ENCODE measurements at regions not wholly inside any gene's neighbourhood (a gene's known extent, or its start where the extent isn't known, plus 50 kb on each side); places are given as distances from the start of the nearest gene placed in this dataset.
A peak's percentile ranks its signal among the peaks of the same experiment; 100 is the strongest.

GRCh38 chr10:75347186-75347585 is 54.4 kb downstream of the ZNF503 start:
- DNase-seq (ENCODE audit: low read depth in 2 of 2), result no peak

DNA sequence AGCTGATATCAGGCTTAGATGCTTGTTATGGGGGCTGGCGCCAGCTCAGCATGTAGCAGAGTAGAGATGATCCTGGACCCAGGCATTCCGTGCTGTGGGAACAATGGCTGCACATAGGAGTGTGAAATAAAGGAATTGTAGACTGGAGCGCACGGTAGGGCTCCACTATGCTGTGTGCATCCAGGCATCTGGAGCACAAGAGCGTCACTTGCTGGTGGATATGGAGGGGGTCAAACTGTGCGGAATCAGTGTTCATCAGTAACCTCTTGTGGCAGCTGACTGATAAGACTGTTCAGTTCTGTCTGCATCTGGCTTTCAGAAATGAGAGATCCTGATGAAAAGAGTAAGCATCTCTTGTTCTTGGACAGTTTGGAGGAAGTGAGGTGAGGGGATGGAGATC is 55.8 kb downstream of the ZNF503 start:
- no peak for DNase-seq (ENCODE audit: low read depth in 2 of 2)

- DNase-seq (ENCODE audit: low read depth in 2 of 2), result no peak
Measured at GRCh38 chr10:75344170-75344569, 57.4 kb downstream of the ZNF503 start.

DNA sequence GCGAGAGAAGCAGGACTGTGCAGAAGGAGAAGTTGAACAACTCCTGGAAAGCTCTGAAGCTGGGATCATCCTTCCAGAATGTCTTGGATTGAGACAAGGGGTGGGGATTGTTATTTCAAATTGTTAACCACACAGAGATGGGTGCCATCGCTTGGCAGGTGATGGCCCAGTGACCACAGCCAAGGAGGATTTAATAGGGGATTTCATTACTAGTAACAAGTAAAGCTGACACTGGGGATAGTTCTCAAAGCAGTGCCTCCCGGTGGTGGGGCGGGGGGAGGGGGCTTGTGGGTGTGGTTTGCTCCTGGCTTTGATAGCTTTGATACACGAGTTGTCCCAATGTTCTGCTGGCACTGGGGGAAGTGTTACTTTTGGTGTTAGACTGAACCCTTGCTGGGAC is 59.2 kb downstream of the ZNF503 start:
- no peak for DNase-seq (ENCODE audit: low read depth in 2 of 2)

DNA sequence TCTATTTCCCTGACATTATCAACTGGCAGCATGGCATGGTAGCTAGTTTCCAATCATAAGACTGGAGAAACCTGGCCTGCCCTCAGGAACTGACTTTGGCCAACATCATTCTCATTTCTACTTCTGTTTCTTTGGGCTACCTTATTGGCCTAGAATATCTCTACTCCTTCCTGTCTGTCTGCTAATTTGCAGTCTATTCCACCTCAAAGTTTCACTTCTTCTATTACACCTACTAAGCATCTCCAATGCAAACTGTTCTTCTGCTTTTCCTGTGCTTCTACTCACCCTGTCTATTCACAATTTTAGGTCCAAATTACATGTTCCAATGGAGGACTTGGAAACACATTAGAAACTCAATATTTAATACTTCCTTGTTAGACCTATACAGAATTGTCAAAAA is 65.6 kb downstream of the ZNF503 start:
- DNase-seq (ENCODE audit: low read depth in 2 of 2), result no peak

DNA sequence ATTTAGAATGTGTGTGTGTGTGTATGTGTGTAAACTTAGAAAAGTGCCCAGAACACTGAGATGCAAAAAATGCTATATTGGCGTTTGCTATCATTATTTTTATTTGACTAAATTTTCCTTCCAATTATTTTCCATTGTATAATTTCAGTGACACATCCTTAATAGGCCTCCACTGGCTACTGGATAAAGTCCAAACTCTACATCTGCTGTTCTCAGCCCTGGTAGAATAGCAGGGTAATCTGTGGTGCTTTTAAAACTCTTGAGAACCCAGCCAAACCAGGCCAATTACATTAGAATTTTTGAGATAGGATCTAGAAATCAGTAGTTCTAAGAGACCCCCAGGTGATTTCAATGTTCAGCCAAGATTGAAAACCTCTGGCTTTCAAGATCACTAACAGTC is 66.4 kb downstream of the ZNF503 start:
- DNase-seq (ENCODE audit: low read depth in 2 of 2), result no peak

DNA sequence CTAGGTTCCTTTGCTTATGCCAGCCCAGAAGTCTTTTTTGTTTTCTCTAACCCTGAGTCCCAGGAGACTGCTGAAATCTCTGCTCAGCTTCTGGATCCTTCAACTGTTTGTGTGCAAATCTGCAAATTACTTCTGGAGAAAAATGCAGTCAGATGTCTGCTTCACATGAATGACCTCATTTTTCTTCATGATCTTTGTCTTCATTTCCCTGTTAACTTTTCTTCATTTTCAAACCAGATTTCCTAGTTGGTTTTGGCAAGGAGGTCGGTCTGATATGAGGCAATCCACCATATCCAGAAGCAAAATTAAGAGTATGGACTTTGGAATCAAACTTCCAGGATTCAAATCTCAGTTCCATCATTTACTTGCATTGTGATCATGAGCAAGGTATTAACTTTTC is 66.8 kb downstream of the ZNF503 start:
- DNase-seq (ENCODE audit: low read depth in 2 of 2), result no peak

GRCh38 chr10:75332081-75332480 is 69.5 kb downstream of the ZNF503 start:
- DNase-seq (ENCODE audit: low read depth in 2 of 2), result no peak

DNA sequence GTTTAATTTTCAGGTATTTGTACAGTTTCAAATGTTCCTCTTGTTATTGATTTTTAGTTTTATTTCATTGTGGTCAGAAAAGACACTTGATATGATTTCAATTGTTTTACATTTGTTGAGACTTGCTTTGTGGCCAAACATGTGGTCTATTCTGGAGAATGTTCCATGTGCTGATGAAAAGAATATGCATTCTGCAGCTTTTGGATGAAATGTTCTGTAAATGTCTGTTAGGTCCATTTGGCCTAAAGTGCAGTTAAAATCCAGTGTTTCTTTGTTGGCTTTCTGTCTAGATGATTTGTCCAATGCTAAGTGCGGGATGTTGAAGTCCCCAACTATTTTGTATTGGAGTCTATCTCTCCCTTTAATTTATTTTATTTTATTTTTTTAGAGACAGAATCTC is 70.5 kb downstream of the ZNF503 start:
- no peak for DNase-seq (ENCODE audit: low read depth in 2 of 2)

- no peak for DNase-seq (ENCODE audit: low read depth in 2 of 2)
Measured at GRCh38 chr10:75329190-75329745, 72.3 kb downstream of the ZNF503 start.

- DNase-seq (ENCODE audit: low read depth in 2 of 2), result no peak
Measured at GRCh38 chr10:75326306-75326705, 75.3 kb downstream of the ZNF503 start.

DNA sequence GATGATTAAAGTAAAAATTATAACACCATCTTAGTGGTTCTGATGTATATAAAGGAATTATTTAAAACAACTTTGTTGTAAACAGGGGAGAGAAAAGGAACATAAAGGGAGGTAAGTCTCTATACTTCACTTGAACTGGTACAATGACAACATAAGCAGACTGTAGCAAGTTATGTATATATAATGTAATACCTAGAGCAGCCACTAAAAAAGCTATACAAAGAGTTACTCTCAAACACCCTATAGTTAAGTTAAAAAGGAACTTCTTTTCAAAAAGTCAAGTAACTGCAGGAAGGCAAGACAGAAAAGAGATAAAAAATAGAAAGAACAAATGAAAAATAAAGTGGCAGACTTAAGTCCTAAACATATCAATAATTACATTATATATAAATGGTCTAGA is 82.3 kb downstream of the ZNF503 start:
- no peak for DNase-seq (ENCODE audit: low read depth in 2 of 2)

DNA sequence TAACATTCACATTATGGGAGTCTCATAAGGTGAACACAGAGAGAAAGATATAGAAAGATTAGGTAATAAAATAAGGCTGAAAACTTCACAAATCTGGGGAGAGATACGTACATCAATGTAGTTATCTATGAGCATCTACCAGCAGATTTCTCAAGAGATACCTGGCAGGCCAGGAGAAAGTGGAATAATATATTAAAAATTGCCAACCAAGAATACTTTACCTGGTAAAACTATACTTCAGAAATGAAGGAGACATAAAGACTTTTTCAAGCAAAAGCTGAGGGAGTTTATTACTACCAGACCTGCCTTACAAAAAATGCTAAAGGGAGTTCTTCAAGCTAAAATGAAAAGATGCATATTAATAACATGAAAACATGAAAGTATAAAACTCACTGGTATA is 78.8 kb upstream of the COMTD1 start:
- DNase-seq (ENCODE audit: low read depth in 2 of 2), result no peak

- no peak for DNase-seq (ENCODE audit: low read depth in 2 of 2)
Measured at GRCh38 chr10:75312440-75312839, 76.7 kb upstream of the COMTD1 start.

DNA sequence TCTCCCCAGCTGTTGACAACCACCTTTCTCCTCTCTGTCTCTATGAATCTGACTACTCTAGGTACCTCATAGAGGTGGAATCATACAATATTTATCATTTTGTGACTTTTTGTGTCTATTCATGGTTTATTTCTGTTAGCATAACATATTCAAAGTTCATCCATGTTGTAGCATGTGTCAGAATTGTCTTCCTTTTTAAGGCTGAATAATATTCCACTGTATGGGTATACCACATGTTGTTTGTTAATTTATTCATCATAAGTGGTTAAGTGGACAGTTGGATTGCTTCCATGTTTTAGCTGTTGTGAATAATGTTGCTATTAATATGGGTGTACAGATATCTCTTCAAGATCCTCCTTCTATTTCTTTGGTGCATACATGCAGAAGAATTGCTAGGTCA is 69.9 kb upstream of the COMTD1 start:
- DNase-seq (ENCODE audit: low read depth in 2 of 2), result no peak

GRCh38 chr10:75304741-75305390 is 69.1 kb upstream of the COMTD1 start:
- DNase-seq (ENCODE audit: low read depth in 2 of 2), result no peak

DNA sequence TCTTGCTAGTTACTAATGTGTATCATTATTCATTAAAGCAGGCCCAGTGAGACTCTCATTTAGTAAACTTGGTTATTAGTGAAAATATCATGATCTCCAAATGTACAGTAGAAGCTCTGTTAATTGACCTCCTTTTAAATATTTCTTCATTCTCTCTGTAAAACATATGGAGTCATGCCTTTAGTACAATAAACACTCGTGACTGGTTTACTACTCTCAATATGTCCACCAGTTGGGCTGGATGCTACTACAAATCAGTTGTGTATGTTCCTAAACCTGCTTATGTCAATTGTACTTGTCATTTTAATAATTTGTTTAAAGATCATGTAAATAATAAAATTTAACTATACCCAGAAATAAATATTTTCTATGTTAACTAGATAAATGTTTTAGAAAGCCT is 68.6 kb upstream of the COMTD1 start:
- DNase-seq (ENCODE audit: low read depth in 2 of 2), result no peak

DNA sequence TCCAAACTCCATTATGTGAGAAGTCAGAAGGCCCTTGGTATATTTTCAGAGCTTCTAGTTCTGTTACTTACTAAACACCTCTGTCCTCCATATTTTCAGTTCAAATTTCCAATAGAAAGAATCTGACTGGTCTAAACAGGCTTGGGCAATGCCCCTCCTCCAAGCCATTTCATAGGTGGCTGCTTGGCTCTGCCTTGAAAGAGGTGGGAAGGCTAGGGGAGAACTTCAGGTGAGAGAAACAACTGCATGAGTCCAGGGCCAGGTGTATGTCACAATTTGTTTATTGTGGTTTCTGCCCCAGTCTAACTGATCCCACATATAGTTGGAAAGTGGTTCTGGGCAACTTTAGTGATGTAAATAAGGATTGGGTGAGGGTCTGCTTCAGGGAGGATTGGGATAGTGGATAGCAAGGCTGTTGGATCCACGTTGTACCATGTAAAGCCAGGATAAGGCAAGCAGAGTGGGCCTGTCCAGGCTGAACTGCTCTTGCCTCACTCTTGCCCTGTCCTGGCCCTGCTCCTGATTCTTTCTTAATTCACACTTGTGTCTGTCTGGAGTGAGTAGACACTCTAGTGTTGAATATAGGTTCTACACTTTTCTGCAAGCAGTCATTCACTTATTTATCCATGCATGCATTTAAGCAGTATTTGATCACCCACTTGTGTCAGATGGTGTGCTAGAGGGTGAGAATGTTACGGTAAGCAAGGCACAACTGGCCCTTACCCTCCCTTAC is 67.5 kb upstream of the COMTD1 start:
- no peak for DNase-seq (ENCODE audit: low read depth in 2 of 2)

DNA sequence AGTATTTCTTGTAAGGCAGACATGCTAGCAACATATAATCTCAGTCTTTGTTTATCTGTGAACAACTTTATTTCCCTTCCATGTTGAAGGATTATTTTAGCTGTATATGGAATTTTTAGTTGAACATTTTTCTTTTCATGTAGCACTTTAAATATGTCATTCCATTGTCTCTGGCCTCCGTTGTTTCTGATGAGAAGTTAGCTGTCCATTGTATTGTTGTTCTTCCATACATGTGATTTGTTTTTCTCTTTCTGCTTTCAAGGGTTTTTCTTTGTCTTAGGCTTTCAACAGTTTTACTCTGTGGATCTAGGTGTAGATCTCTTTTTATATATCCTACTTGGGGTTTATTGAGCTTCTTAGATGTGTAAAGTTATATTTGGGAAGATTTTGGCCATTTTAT is 66.3 kb upstream of the COMTD1 start:
- DNase-seq (ENCODE audit: low read depth in 2 of 2), result no peak

DNA sequence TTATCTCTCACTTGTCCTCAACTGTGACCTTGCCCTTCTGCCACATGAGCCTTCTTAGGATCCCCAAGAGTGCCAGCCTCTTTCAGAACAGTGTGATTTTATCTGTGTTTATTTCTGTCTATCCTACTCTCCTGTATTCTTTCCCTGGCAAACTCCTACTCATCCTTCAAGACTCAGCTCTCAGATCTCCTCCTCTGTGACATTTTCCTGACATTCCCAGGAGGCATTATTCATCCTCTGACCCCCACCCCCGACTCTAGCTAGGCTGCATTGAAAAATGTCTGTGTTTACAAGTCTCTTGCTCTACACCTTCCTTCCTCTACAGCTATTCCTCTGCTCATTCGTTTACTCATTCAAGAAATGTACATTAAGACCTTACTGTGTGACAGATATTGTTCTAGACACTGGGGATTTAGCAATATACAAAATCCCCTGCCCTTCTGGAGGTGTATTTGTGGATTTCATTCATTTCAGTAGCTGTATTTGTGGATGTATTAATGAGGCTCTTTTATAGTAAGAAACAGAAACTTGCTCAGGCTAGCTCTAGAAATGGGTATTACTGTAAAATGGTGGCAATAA is 61.4 kb upstream of the COMTD1 start:
- no peak for DNase-seq (ENCODE audit: low read depth in 2 of 2)

GRCh38 chr10:75295868-75296441 is 60.2 kb upstream of the COMTD1 start:
- DNase-seq (ENCODE audit: low read depth in 2 of 2), result peak in 1 of 2 donors; percentile 24
